SK-N-SH treated with all-trans-retinoic acid at 6 μM for 48 hours (cell line): ENCODE measurements at regions not wholly inside any gene's neighbourhood (a gene's known extent, or its start where the extent isn't known, plus 50 kb on each side); places are given as distances from the start of the nearest gene placed in this dataset.

ENCODE experiments used
- ATAC-seq: fragments of 200-7000 bp; cut with Tn5 transposase; 3 replicates; pipeline ENCODE4 v1.9.1; 2020; ENCODE audit warnings: mild to moderate bottlenecking, moderate library complexity
- CSRNP3 ChIP-seq: fragments of 250-450 bp; sonication (Bioruptor Pico); IDR thresholded peaks from 2 replicates; pipeline ENCODE4 v1.5.1; 2021; ENCODE audit warnings: mild to moderate bottlenecking, moderate library complexity
- ESRRG ChIP-seq: fragments of 250-450 bp; sonication (Bioruptor Pico); IDR thresholded peaks from 2 replicates; pipeline ENCODE4 v1.6.1; 2021; ENCODE audit warnings: mild to moderate bottlenecking
- ISL1 ChIP-seq: fragments of 250-450 bp; sonication (Bioruptor Pico); IDR thresholded peaks from 2 replicates; pipeline ENCODE4 v2.1.2; 2022; ENCODE audit warnings: mild to moderate bottlenecking, moderate library complexity
- OSR1 ChIP-seq: fragments of 250-450 bp; sonication (Bioruptor Pico); IDR thresholded peaks from 2 replicates; pipeline ENCODE4 v1.8.0; 2022; ENCODE audit warnings: moderate library complexity, mild to moderate bottlenecking, inconsistent platforms
- TCF4 ChIP-seq: fragments of 250-450 bp; sonication (Bioruptor Pico); IDR thresholded peaks from 2 replicates; pipeline ENCODE4 v1.8.0; 2021; ENCODE audit warnings: mild to moderate bottlenecking, moderate library complexity, borderline replicate concordance
- TSHZ2 ChIP-seq: fragments of 250-450 bp; sonication (Bioruptor Pico); IDR thresholded peaks from 2 replicates; pipeline ENCODE4 v1.5.0; 2020; ENCODE audit warnings: mild to moderate bottlenecking, moderate library complexity
- ZC3H10 ChIP-seq: fragments of 250-450 bp; sonication (Bioruptor Pico); IDR thresholded peaks from 2 replicates; pipeline ENCODE4 v1.5.1; 2021; ENCODE audit warnings: mild to moderate bottlenecking, moderate library complexity
- ZFP30 ChIP-seq: fragments of 450-650 bp; formaldehyde crosslinking; IDR thresholded peaks from 2 replicates; pipeline ENCODE4 v1.5.0; 2022; ENCODE audit warnings: mild to moderate bottlenecking, moderate library complexity
- ZNF8 ChIP-seq: fragments of 450-650 bp; formaldehyde crosslinking; IDR thresholded peaks from 2 replicates; pipeline ENCODE4 v1.5.0; 2020; ENCODE audit warnings: mild to moderate bottlenecking, moderate library complexity
- TF ChIP-seq, protein P1 (sequence below): fragments of 250-450 bp; sonication (Bioruptor Pico); IDR thresholded peaks from 2 replicates; pipeline ENCODE4 v1.8.0; 2020; ENCODE audit warnings: mild to moderate bottlenecking, moderate library complexity, borderline replicate concordance
- TF ChIP-seq, protein P2 (sequence below): fragments of 250-450 bp; sonication (Bioruptor Pico); IDR thresholded peaks from 2 replicates; pipeline ENCODE4 v1.8.0; 2021; ENCODE audit warnings: low read depth, mild to moderate bottlenecking, moderate library complexity, borderline replicate concordance

DNA sequence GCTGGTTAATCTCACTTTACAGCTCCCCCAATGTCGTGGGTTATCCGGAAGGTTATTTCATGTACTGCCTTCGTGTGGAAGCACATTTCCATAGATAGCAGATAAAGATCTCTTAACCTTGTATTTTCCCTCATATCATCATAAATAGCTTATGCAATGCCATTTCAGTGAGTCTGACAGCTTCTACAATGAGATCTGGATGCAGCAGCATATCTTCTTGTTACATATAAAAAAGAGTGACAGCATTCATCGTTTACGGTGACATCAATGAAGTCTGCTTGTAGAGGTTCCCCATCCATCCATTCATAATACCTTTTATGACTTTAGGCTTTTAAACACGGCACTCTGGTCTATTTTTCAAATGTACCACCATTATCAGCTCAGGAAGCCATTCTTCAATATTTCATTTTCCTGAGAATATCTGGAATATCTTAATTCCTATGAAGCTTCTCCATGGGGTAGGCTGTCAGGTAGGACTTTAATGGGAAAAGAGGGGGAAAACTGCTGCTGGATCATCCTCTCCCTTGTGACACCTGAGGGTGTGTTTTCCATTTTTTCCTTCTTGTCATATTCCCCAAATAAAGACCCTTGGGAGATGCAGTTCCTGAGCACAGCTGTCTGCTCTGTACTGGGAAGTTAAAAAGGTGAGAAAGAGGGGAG is 51.9 kb upstream of the CTBP2 start:
- ATAC-seq, result no peak
- TF ChIP-seq ZFP30 (CRISPR knock-in tag) (no peak), ZC3H10 (CRISPR knock-in tag) (no peak), ESRRG (CRISPR knock-in tag) (no peak), ISL1 (CRISPR knock-in tag) (no peak), CSRNP3 (CRISPR knock-in tag) (no peak), OSR1 (no peak), TSHZ2 (CRISPR knock-in tag) (no peak), TCF4 (no peak), ZNF8 (no peak)
- TF ChIP-seq, protein P1, sequence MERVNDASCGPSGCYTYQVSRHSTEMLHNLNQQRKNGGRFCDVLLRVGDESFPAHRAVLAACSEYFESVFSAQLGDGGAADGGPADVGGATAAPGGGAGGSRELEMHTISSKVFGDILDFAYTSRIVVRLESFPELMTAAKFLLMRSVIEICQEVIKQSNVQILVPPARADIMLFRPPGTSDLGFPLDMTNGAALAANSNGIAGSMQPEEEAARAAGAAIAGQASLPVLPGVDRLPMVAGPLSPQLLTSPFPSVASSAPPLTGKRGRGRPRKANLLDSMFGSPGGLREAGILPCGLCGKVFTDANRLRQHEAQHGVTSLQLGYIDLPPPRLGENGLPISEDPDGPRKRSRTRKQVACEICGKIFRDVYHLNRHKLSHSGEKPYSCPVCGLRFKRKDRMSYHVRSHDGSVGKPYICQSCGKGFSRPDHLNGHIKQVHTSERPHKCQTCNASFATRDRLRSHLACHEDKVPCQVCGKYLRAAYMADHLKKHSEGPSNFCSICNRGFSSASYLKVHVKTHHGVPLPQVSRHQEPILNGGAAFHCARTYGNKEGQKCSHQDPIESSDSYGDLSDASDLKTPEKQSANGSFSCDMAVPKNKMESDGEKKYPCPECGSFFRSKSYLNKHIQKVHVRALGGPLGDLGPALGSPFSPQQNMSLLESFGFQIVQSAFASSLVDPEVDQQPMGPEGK (CRISPR knock-in tag), result no peak
- TF ChIP-seq, protein P2, sequence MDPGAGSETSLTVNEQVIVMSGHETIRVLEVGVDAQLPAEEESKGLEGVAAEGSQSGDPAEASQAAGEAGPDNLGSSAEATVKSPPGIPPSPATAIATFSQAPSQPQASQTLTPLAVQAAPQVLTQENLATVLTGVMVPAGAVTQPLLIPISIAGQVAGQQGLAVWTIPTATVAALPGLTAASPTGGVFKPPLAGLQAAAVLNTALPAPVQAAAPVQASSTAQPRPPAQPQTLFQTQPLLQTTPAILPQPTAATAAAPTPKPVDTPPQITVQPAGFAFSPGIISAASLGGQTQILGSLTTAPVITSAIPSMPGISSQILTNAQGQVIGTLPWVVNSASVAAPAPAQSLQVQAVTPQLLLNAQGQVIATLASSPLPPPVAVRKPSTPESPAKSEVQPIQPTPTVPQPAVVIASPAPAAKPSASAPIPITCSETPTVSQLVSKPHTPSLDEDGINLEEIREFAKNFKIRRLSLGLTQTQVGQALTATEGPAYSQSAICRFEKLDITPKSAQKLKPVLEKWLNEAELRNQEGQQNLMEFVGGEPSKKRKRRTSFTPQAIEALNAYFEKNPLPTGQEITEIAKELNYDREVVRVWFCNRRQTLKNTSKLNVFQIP (CRISPR knock-in tag), result no peak
- TF ChIP-seq, all 23 proteins: peak for 0
